MM.1S (cell line): ENCODE measurements at regions not wholly inside any gene's neighbourhood (a gene's known extent, or its start where the extent isn't known, plus 50 kb on each side); places are given as distances from the start of the nearest gene placed in this dataset.

ENCODE experiments used
- DNase-seq: peaks from one replicate; pipeline ENCODE4 v3.0.0-alpha.2; 2015
- H2AFZ ChIP-seq: fragments of 300-600 bp; sonication (generic); 2 replicates; pipeline ENCODE4 v1.6.0; 2016; ENCODE audit warnings: antibody characterized with exemption, low read length
- H3F3A ChIP-seq: fragments of 300-600 bp; sonication (generic); 2 replicates; pipeline ENCODE4 v1.6.1; 2016; ENCODE audit warnings: mild to moderate bottlenecking, antibody characterized with exemption, low read length, moderate library complexity, mixed read lengths; ENCODE audit not compliant: insufficient read depth
- H3K27ac ChIP-seq: fragments of 300-600 bp; sonication (generic); 2 replicates; pipeline ENCODE4 v1.5.1; 2016; ENCODE audit warnings: mild to moderate bottlenecking, low read length
- H3K27me3 ChIP-seq: fragments of 300-600 bp; sonication (generic); replicated peaks from 2 replicates; pipeline ENCODE4 v1.6.0; 2016; ENCODE audit warnings: low read length; ENCODE audit not compliant: insufficient read depth
- H3K36me3 ChIP-seq: fragments of 300-600 bp; sonication (generic); replicated peaks from 2 replicates; pipeline ENCODE4 v1.6.1; 2016; ENCODE audit warnings: mild to moderate bottlenecking, low read length, mixed read lengths; ENCODE audit not compliant: insufficient read depth
- H3K4me1 ChIP-seq: fragments of 300-600 bp; sonication (generic); 2 replicates; pipeline ENCODE4 v1.6.1; 2016; ENCODE audit warnings: low read length, mixed read lengths
- H3K4me2 ChIP-seq: fragments of 300-600 bp; sonication (generic); 2 replicates; pipeline ENCODE4 v1.6.0; 2016; ENCODE audit warnings: low read depth, low read length
- H3K4me3 ChIP-seq: fragments of 300-600 bp; sonication (generic); 2 replicates; pipeline ENCODE4 v1.5.1; 2016; ENCODE audit warnings: low read length, mixed read lengths
- H3K79me2 ChIP-seq: fragments of 300-600 bp; sonication (generic); 2 replicates; pipeline ENCODE4 v1.6.1; 2016; ENCODE audit warnings: mixed run types, low read length, mixed read lengths
- H3K9ac ChIP-seq: fragments of 300-600 bp; sonication (generic); 2 replicates; pipeline ENCODE4 v1.6.1; 2016; ENCODE audit warnings: low read length, mixed read lengths
- H3K9me2 ChIP-seq: fragments of 300-600 bp; sonication (generic); replicated peaks from 2 replicates; pipeline ENCODE4 v1.6.1; 2016; ENCODE audit warnings: mild to moderate bottlenecking, low read length, mixed read lengths; ENCODE audit not compliant: insufficient read depth
- H3K9me3 ChIP-seq: fragments of 300-600 bp; sonication (generic); replicated peaks from 2 replicates; pipeline ENCODE4 v1.6.1; 2016; ENCODE audit warnings: mild to moderate bottlenecking, low read length, mixed read lengths; ENCODE audit not compliant: insufficient read depth
- H4K20me1 ChIP-seq: fragments of 300-600 bp; sonication (generic); 2 replicates; pipeline ENCODE4 v1.6.1; 2016; ENCODE audit warnings: mild to moderate bottlenecking, low read length, moderate library complexity, mixed read lengths; ENCODE audit not compliant: insufficient read depth
- CTCF ChIP-seq: fragments of 300-600 bp; sonication (generic); IDR thresholded peaks from 2 replicates; pipeline ENCODE4 v1.5.1; 2016; ENCODE audit warnings: antibody characterized with exemption, low read length, mixed read lengths
- EZH2 ChIP-seq: fragments of 300-600 bp; sonication (generic); optimal IDR thresholded peaks from 2 replicates; pipeline ENCODE3; 2017; ENCODE audit warnings: low read depth, mild to moderate bottlenecking, antibody characterized with exemption, low read length, mixed read lengths
- EZH2phosphoT487 ChIP-seq: fragments of 300-600 bp; sonication (generic); IDR thresholded peaks from 2 replicates; pipeline ENCODE4 v1.6.1; 2018; ENCODE audit warnings: antibody characterized with exemption, low read length

- Histone ChIP-seq H4K20me1 (no peaks in the 10 kb centered on the region), H3K36me3 (no peaks in the 10 kb centered on the region), H2AFZ (no peak overlapping the region), H3K4me3 (no peak overlapping the region), H3K27me3 (no peaks in the 10 kb centered on the region), H3K4me1 (no peaks in the 10 kb centered on the region), H3K9ac (no peak overlapping the region), H3K9me3 (no peaks in the 10 kb centered on the region), H3K9me2 (no peaks in the 10 kb centered on the region), H3F3A (no peaks in the 10 kb centered on the region), H3K79me2 (no peaks in the 10 kb centered on the region), H3K27ac (no peak overlapping the region), H3K4me2 (no peak overlapping the region)
- TF ChIP-seq EZH2phosphoT487 = no peak
- no peak for TF ChIP-seq EZH2
- TF ChIP-seq CTCF = no peak
- DNase-seq = no peak
These were observed 877.0 kb downstream of the EFNB2 start for GRCh38 chr13:105658431-105658830.

- H3K4me1 ChIP-seq = no peaks in the 10 kb centered on the region
- no peaks in the 10 kb centered on the region for H3K27me3 ChIP-seq
- TF ChIP-seq EZH2 = no peak
- no peak for TF ChIP-seq CTCF
- TF ChIP-seq EZH2phosphoT487 = no peak
- no peak for DNase-seq
- H3K27ac ChIP-seq = no peak overlapping the region
- no peak overlapping the region for H3K9ac ChIP-seq
- no peak overlapping the region for H3K4me2 ChIP-seq
- no peak overlapping the region for H2AFZ ChIP-seq
- H4K20me1 ChIP-seq = no peaks in the 10 kb centered on the region
- H3K36me3 ChIP-seq = no peaks in the 10 kb centered on the region
- no peak overlapping the region for H3K4me3 ChIP-seq
- H3K9me2 ChIP-seq = no peaks in the 10 kb centered on the region
- no peaks in the 10 kb centered on the region for H3K79me2 ChIP-seq
- no peaks in the 10 kb centered on the region for H3F3A ChIP-seq
- no peaks in the 10 kb centered on the region for H3K9me3 ChIP-seq
These were observed 880.4 kb downstream of the EFNB2 start for GRCh38 chr13:105655046-105655445.

- Histone ChIP-seq H3K27me3 (no peaks in the 10 kb centered on the region), H3K9ac (no peak overlapping the region), H3F3A (no peaks in the 10 kb centered on the region), H3K4me3 (no peak overlapping the region), H3K4me1 (no peaks in the 10 kb centered on the region), H3K9me3 (no peaks in the 10 kb centered on the region), H3K4me2 (no peak overlapping the region), H3K9me2 (no peaks in the 10 kb centered on the region), H3K79me2 (no peaks in the 10 kb centered on the region), H3K27ac (no peak overlapping the region), H4K20me1 (no peaks in the 10 kb centered on the region), H3K36me3 (no peaks in the 10 kb centered on the region), H2AFZ (no peak overlapping the region)
- no peak for TF ChIP-seq EZH2
- no peak for TF ChIP-seq EZH2phosphoT487
- no peak for TF ChIP-seq CTCF
- no peak for DNase-seq
These were observed 891.5 kb downstream of the EFNB2 start for GRCh38 chr13:105643966-105644365.
